OCI-LY3 (cell line): ENCODE measurements at regions not wholly inside any gene's neighbourhood (a gene's known extent, or its start where the extent isn't known, plus 50 kb on each side); places are given as distances from the start of the nearest gene placed in this dataset.

Source experiments
- CTCF ChIP-seq: fragments of 200-600, 300-600 bp; sonication (generic); IDR thresholded peaks from 2 replicates; pipeline ENCODE4 v1.5.1; 2014; ENCODE audit warnings: antibody characterized with exemption, low read length, low read depth
- EZH2phosphoT487 ChIP-seq: fragments of 200-600 bp; shearing (Covaris generic); IDR thresholded peaks from 2 replicates; pipeline ENCODE4 v1.6.1; 2018; ENCODE audit warnings: antibody characterized with exemption, mixed run types, low read depth

GRCh38 chr3:18843188-18843587, 305.1 kb upstream of the KCNH8 start:
- TF ChIP-seq CTCF = no peak
- TF ChIP-seq EZH2phosphoT487 = no peak
